H9 (cell line): ENCODE measurements at regions not wholly inside any gene's neighbourhood (a gene's known extent, or its start where the extent isn't known, plus 50 kb on each side); places are given as distances from the start of the nearest gene placed in this dataset.

ENCODE experiments used
- DNase-seq: peaks from one replicate; pipeline ENCODE4 v3.0.0-alpha.2; 2017
- H2AFZ ChIP-seq: one replicate; pipeline ENCODE4 v1.6.1; 2013; ENCODE audit warnings: mild to moderate bottlenecking, low read length, control low read depth, moderate library complexity
- H2AK5ac ChIP-seq: 2 replicates; pipeline ENCODE4 v1.6.1; 2013; ENCODE audit warnings: low read length, control low read depth, mixed read lengths; ENCODE audit not compliant: insufficient read length
- H2BK120ac ChIP-seq: one replicate; pipeline ENCODE4 v1.6.1; 2013; ENCODE audit warnings: low read depth, mild to moderate bottlenecking, low read length, control low read depth, inconsistent platforms; ENCODE audit not compliant: poor library complexity, severe bottlenecking
- H2BK12ac ChIP-seq: 2 replicates; pipeline ENCODE4 v1.6.1; 2013; ENCODE audit warnings: low read length, control low read depth, mixed read lengths, low read depth; ENCODE audit not compliant: insufficient read length
- H2BK15ac ChIP-seq: 2 replicates; pipeline ENCODE4 v1.6.1; 2013; ENCODE audit warnings: low read depth, low read length, control low read depth
- H2BK20ac ChIP-seq: one replicate; pipeline ENCODE4 v1.6.1; 2013; ENCODE audit warnings: low read depth, mild to moderate bottlenecking, low read length, control low read depth, inconsistent platforms; ENCODE audit not compliant: poor library complexity, severe bottlenecking
- H2BK5ac ChIP-seq: 2 replicates; pipeline ENCODE4 v1.6.1; 2013; ENCODE audit warnings: low read length, control low read depth, mixed read lengths; ENCODE audit not compliant: insufficient read length
- H3K14ac ChIP-seq: 2 replicates; pipeline ENCODE4 v1.6.1; 2013; ENCODE audit warnings: low read length, control low read depth; ENCODE audit not compliant: insufficient read depth
- H3K18ac ChIP-seq: 2 replicates; pipeline ENCODE4 v1.6.1; 2013; ENCODE audit warnings: low read depth, mild to moderate bottlenecking, mixed read lengths, low read length, control low read depth; ENCODE audit not compliant: insufficient read length
- H3K23ac ChIP-seq: 2 replicates; pipeline ENCODE4 v1.6.1; 2013; ENCODE audit warnings: low read length, control low read depth, mixed read lengths, low read depth; ENCODE audit not compliant: insufficient read length
- H3K23me2 ChIP-seq: 2 replicates; pipeline ENCODE4 v1.6.1; 2013; ENCODE audit warnings: low read depth, mild to moderate bottlenecking, mixed read lengths, low read length, control low read depth; ENCODE audit not compliant: insufficient read length, poor library complexity, severe bottlenecking
- H3K27ac ChIP-seq: 2 replicates; pipeline ENCODE4 v1.5.1; 2013; ENCODE audit warnings: low read length, control low read depth, mixed read lengths, low read depth; ENCODE audit not compliant: insufficient read length
- H3K27me3 ChIP-seq: 2 replicates; pipeline ENCODE4 v1.6.1; 2013; ENCODE audit warnings: low read length, control low read depth, inconsistent platforms; ENCODE audit not compliant: insufficient read depth
- H3K4ac ChIP-seq: 2 replicates; pipeline ENCODE4 v1.6.1; 2013; ENCODE audit warnings: low read depth, mild to moderate bottlenecking, control low read depth, inconsistent platforms, low read length, moderate library complexity
- H3K4me1 ChIP-seq: 2 replicates; pipeline ENCODE4 v1.6.1; 2013; ENCODE audit warnings: low read length, control low read depth, inconsistent platforms; ENCODE audit not compliant: insufficient read depth
- H3K4me2 ChIP-seq: 2 replicates; pipeline ENCODE4 v1.6.1; 2013; ENCODE audit warnings: low read length, control low read depth, mixed read lengths; ENCODE audit not compliant: insufficient read length, insufficient read depth
- H3K56ac ChIP-seq: 2 replicates; pipeline ENCODE4 v1.6.1; 2013; ENCODE audit warnings: low read depth, mild to moderate bottlenecking, mixed read lengths, low read length, control low read depth; ENCODE audit not compliant: insufficient read length
- H3K79me1 ChIP-seq: 2 replicates; pipeline ENCODE4 v1.6.1; 2013; ENCODE audit warnings: low read depth, mild to moderate bottlenecking, moderate library complexity, low read length, control low read depth, inconsistent platforms; ENCODE audit not compliant: insufficient read depth, poor library complexity, severe bottlenecking
- H3K79me2 ChIP-seq: 2 replicates; pipeline ENCODE4 v1.6.1; 2013; ENCODE audit warnings: low read length, control low read depth, inconsistent platforms; ENCODE audit not compliant: insufficient read depth
- H3K9ac ChIP-seq: 2 replicates; pipeline ENCODE4 v1.6.1; 2013; ENCODE audit warnings: low read length, control low read depth, mixed read lengths; ENCODE audit not compliant: insufficient read length; ENCODE audit errors: extremely low read depth
- H3K9me3 ChIP-seq: one replicate; pipeline ENCODE4 v1.6.1; 2013; ENCODE audit warnings: low read depth, low read length, inconsistent platforms; ENCODE audit not compliant: control insufficient read depth
- H3T11ph ChIP-seq: one replicate; pipeline ENCODE4 v1.6.1; 2013; ENCODE audit warnings: mild to moderate bottlenecking, low read length, control low read depth, inconsistent platforms
- H4K20me1 ChIP-seq: one replicate; pipeline ENCODE4 v1.6.1; 2013; ENCODE audit not compliant: control insufficient read depth, insufficient read length, insufficient read depth
- H4K5ac ChIP-seq: 2 replicates; pipeline ENCODE4 v1.6.1; 2013; ENCODE audit warnings: low read depth, mild to moderate bottlenecking, mixed read lengths, low read length, control low read depth; ENCODE audit not compliant: insufficient read length
- H4K8ac ChIP-seq: replicated peaks from 2 replicates; pipeline ENCODE4 v1.6.1; 2013; ENCODE audit warnings: low read length, control low read depth, mixed read lengths, low read depth; ENCODE audit not compliant: insufficient read length
- H4K91ac ChIP-seq: 2 replicates; pipeline ENCODE4 v1.6.1; 2013; ENCODE audit warnings: low read depth, mild to moderate bottlenecking, moderate library complexity, mixed read lengths, low read length, control low read depth; ENCODE audit not compliant: insufficient read length
- H3K27ac Mint-ChIP-seq, 3 experiments: 2 replicates in 2 of 3; 3 replicates in 1 of 3; pipeline ENCODE4 v1.8.0; 2020 to 2021; ENCODE audit warnings: mixed read lengths in 3 of 3, mild to moderate bottlenecking in 1 of 3, moderate library complexity in 1 of 3
- H3K27me3 Mint-ChIP-seq: 2 replicates; pipeline ENCODE4 v1.8.0; 2021; ENCODE audit warnings: low read depth, mild to moderate bottlenecking, moderate library complexity, mixed read lengths
- H3K36me3 Mint-ChIP-seq, 3 experiments: 2 replicates in 2 of 3; 3 replicates in 1 of 3; pipeline ENCODE4 v1.8.0; 2020 to 2021; ENCODE audit warnings: low read depth in 3 of 3, mixed read lengths in 3 of 3; ENCODE audit not compliant: insufficient read depth in 1 of 3
- H3K4me1 Mint-ChIP-seq, 2 experiments: 2 replicates each; pipeline ENCODE4 v1.8.0; 2020; ENCODE audit warnings: mixed read lengths in 2 of 2
- H3K4me3 Mint-ChIP-seq, 2 experiments: 2 replicates in 1 of 2; 3 replicates in 1 of 2; pipeline ENCODE4 v1.8.0; 2020 to 2021; ENCODE audit warnings: mild to moderate bottlenecking in 2 of 2, mixed read lengths in 2 of 2, moderate library complexity in 1 of 2
- H3K9me3 Mint-ChIP-seq, 2 experiments: 2 replicates in 1 of 2; 3 replicates in 1 of 2; pipeline ENCODE4 v1.8.0; 2020; ENCODE audit warnings: mild to moderate bottlenecking in 2 of 2, mixed read lengths in 2 of 2, moderate library complexity in 1 of 2
- WGBS: extraction: QIAGEN DNeasy Blood & Tissue Kit; methylation state at CpG from one replicate; pipeline ENCODE4 v1.1.7; 2013; ENCODE audit warnings: missing lambda C conversion rate, low lambda C conversion rate, mixed read lengths; ENCODE audit not compliant: insufficient read length; ENCODE audit errors: extremely low coverage; 5-methylcytosine and 5-hydroxymethylcytosine counted together
- TF ChIP-seq, protein P1 (sequence below): fragments of 200-600 bp; sonication (generic); conservative IDR thresholded peaks from 3 replicates; pipeline ENCODE4 v1.8.0; 2021; ENCODE audit warnings: antibody characterized with exemption, mild to moderate bottlenecking

DNA sequence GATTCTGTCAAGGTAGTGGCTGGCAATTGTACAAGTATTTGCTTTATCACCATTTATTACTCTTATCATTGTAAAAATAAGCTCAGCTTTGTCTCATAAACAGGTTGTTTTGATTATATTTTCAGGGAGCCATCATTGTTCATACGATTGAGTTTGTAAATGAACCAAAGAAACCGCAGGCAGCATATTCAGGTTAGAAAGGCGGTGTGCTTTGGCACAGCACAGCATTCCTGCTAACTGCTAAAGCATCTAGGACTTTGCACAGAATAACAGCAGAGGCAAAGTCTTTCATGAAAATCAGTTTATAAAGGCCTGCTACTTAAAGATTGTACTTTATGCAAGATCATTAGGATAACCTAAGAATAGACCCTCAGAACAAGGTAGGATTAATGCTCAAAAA, 281.5 kb upstream of the SLC24A2 start:
- H3K79me1 ChIP-seq, result no peaks in the 10 kb centered on the region
- H3K27ac Mint-ChIP-seq, result no peak overlapping the region
- no peak overlapping the region for H3K4ac ChIP-seq
- TF ChIP-seq, protein P1, sequence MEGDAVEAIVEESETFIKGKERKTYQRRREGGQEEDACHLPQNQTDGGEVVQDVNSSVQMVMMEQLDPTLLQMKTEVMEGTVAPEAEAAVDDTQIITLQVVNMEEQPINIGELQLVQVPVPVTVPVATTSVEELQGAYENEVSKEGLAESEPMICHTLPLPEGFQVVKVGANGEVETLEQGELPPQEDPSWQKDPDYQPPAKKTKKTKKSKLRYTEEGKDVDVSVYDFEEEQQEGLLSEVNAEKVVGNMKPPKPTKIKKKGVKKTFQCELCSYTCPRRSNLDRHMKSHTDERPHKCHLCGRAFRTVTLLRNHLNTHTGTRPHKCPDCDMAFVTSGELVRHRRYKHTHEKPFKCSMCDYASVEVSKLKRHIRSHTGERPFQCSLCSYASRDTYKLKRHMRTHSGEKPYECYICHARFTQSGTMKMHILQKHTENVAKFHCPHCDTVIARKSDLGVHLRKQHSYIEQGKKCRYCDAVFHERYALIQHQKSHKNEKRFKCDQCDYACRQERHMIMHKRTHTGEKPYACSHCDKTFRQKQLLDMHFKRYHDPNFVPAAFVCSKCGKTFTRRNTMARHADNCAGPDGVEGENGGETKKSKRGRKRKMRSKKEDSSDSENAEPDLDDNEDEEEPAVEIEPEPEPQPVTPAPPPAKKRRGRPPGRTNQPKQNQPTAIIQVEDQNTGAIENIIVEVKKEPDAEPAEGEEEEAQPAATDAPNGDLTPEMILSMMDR, result no peak
- no peak overlapping the region for H4K8ac ChIP-seq
- no peak overlapping the region for H3K4me3 Mint-ChIP-seq
- no peaks in the 10 kb centered on the region for H3K27me3 ChIP-seq
- H3K23me2 ChIP-seq, result no peaks in the 10 kb centered on the region
- H2BK20ac ChIP-seq, result no peak overlapping the region
- no peaks in the 10 kb centered on the region for H4K20me1 ChIP-seq
- H3K9me3 Mint-ChIP-seq, result no peaks in the 10 kb centered on the region
- no peak overlapping the region for H3K4me2 ChIP-seq
- H3K27me3 Mint-ChIP-seq, result no peaks in the 10 kb centered on the region
- no peak overlapping the region for H3T11ph ChIP-seq
- H3K23ac ChIP-seq, result no peak overlapping the region
- no peak overlapping the region for H2AFZ ChIP-seq
- H2BK15ac ChIP-seq, result no peak overlapping the region
- H3K9ac ChIP-seq, result no peak overlapping the region
- H3K4me1 ChIP-seq, result no peaks in the 10 kb centered on the region
- no peak overlapping the region for H3K27ac ChIP-seq
- H2BK120ac ChIP-seq, result no peak overlapping the region
- H2AK5ac ChIP-seq, result no peak overlapping the region
- no peaks in the 10 kb centered on the region for H3K79me2 ChIP-seq
- no peaks in the 10 kb centered on the region for H3K9me3 ChIP-seq
- H4K91ac ChIP-seq, result no peak overlapping the region
- H3K4me1 Mint-ChIP-seq, result peaks cover 8 to 9% of the 10 kb centered on the region in 2 experiments
- no peak overlapping the region for H2BK12ac ChIP-seq
- no peak for DNase-seq
- no peak overlapping the region for H2BK5ac ChIP-seq
- H3K36me3 Mint-ChIP-seq, result no peaks in the 10 kb centered on the region
- no peak overlapping the region for H4K5ac ChIP-seq
- H3K14ac ChIP-seq, result no peak overlapping the region
- H3K56ac ChIP-seq, result no peak overlapping the region
- no CpG with 5 or more reads among the region's 3 CpGs for WGBS
- no peak overlapping the region for H3K18ac ChIP-seq
